MCF 10A (cell line): ENCODE measurements at regions not wholly inside any gene's neighbourhood (a gene's known extent, or its start where the extent isn't known, plus 50 kb on each side); places are given as distances from the start of the nearest gene placed in this dataset.

ENCODE experiments used
- BruUV-seq: library from RNA; stranded (reverse); fragments of 400-500 nt; replicated peaks from 2 replicates; lab custom pipeline; 2021; lab: Mats Ljungman, UMichigan
- CTCF ChIA-PET: fragments of 300-600 bp; sonication (Branson Sonifier 250); formaldehyde crosslinking; extraction: SDS; loops from one replicate; lab custom pipeline; 2021; ENCODE audit warnings: antibody characterized with exemption, inconsistent platforms; lab: Yijun Ruan, JAX
- POLR2A ChIA-PET: fragments of 300-600, 350-650 bp; sonication (Branson Sonifier 250); formaldehyde crosslinking; extraction: SDS; loops from one replicate; lab custom pipeline; 2020; ENCODE audit warnings: antibody characterized with exemption, inconsistent platforms; lab: Yijun Ruan, JAX
- DNase-seq: peaks from one replicate; pipeline ENCODE4 v3.0.0-alpha.2; 2018; ENCODE audit not compliant: unreplicated experiment
- H3K27ac Mint-ChIP-seq: one replicate; pipeline ENCODE4 v1.8.0; 2022; ENCODE audit warnings: mild to moderate bottlenecking, low read depth, mixed read lengths; ENCODE audit not compliant: unreplicated experiment
- H3K27me3 Mint-ChIP-seq: one replicate; pipeline ENCODE4 v1.8.0; 2022; ENCODE audit warnings: mixed read lengths; ENCODE audit not compliant: insufficient read depth, unreplicated experiment
- H3K36me3 Mint-ChIP-seq: one replicate; pipeline ENCODE4 v1.8.0; 2022; ENCODE audit warnings: mild to moderate bottlenecking, moderate library complexity, mixed read lengths; ENCODE audit not compliant: insufficient read depth, unreplicated experiment
- H3K4me1 Mint-ChIP-seq: one replicate; pipeline ENCODE4 v1.8.0; 2022; ENCODE audit warnings: mixed read lengths; ENCODE audit not compliant: insufficient read depth, unreplicated experiment
- H3K4me3 Mint-ChIP-seq: one replicate; pipeline ENCODE4 v1.8.0; 2022; ENCODE audit warnings: mild to moderate bottlenecking, moderate library complexity, mixed read lengths; ENCODE audit not compliant: unreplicated experiment
- H3K9me3 Mint-ChIP-seq: one replicate; pipeline ENCODE4 v1.8.0; 2022; ENCODE audit warnings: mixed read lengths; ENCODE audit not compliant: unreplicated experiment
- intact Hi-C: fragments of 100-400 bp; cut with micrococcal nuclease; formaldehyde crosslinking; loops from 2 replicates; pipeline ENCODE4 v1.14.1; 2022
- TF ChIP-seq, protein P1 (sequence below): fragments of 200-600 bp; IDR thresholded peaks from one replicate; pipeline ENCODE4 v1.8.0; 2022; ENCODE audit warnings: antibody characterized with exemption, mild to moderate bottlenecking; ENCODE audit not compliant: unreplicated experiment

DNA sequence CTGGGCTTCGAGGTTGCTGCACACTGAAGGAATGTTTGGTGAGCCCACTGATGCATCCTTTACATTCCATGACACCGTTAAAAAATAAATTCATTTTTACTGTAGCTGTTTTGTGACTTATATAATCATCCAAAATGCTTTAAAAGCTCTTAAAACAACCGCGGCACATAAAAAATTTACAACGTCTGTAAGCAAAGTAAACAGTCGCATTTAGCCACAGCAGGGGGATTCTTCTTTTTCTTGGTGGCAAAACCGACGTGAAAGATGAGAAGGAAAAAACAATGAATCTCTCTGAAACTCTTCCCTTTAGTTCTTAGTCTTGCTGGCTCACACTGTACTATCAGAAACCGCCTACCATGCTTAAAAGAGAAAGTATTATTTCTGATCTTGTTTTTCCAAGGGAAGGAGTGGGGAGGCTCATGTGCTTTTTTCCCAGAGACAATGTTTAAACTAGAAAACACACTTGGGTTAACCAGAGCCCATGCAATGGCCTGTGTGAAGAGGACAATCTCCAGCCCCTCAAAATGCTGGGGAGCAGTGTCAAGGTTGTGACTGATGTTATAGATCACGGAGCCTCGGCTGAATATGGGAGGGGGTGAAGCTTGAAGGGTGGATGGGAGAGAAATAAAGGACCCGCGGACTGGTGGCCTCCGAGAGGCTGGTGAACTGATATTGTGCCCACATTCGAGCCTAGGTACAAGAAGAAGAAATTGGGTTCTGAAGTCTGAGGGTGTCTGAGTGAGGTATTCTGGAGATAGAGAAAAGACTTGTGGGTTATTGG lies 91.1 kb downstream of the IRF8 start:
- Mint-ChIP-seq H3K36me3 (no peaks in the 10 kb centered on the region), H3K9me3 (no peaks in the 10 kb centered on the region), H3K27me3 (peaks cover 93% of the 10 kb centered on the region), H3K4me3 (no peak overlapping the region), H3K27ac (no peak overlapping the region), H3K4me1 (no peaks in the 10 kb centered on the region)
- CTCF ChIA-PET = interaction anchor here (0.6 to 7.4 kb wide), 2 partner anchors 170 to 1108 kb away, joined by 3 to 81 read pairs; no protein-coding TSS in a partner anchor
- no TSS peak for BruUV-seq
- intact Hi-C loops = no loop called here
- POLR2A ChIA-PET = interaction anchor here (0.7 kb wide), 1 partner anchor 24 kb away, joined by 3 read pairs; no protein-coding TSS in a partner anchor
- DNase-seq = no peak
- TF ChIP-seq, protein P1, sequence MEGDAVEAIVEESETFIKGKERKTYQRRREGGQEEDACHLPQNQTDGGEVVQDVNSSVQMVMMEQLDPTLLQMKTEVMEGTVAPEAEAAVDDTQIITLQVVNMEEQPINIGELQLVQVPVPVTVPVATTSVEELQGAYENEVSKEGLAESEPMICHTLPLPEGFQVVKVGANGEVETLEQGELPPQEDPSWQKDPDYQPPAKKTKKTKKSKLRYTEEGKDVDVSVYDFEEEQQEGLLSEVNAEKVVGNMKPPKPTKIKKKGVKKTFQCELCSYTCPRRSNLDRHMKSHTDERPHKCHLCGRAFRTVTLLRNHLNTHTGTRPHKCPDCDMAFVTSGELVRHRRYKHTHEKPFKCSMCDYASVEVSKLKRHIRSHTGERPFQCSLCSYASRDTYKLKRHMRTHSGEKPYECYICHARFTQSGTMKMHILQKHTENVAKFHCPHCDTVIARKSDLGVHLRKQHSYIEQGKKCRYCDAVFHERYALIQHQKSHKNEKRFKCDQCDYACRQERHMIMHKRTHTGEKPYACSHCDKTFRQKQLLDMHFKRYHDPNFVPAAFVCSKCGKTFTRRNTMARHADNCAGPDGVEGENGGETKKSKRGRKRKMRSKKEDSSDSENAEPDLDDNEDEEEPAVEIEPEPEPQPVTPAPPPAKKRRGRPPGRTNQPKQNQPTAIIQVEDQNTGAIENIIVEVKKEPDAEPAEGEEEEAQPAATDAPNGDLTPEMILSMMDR = no peak

DNA sequence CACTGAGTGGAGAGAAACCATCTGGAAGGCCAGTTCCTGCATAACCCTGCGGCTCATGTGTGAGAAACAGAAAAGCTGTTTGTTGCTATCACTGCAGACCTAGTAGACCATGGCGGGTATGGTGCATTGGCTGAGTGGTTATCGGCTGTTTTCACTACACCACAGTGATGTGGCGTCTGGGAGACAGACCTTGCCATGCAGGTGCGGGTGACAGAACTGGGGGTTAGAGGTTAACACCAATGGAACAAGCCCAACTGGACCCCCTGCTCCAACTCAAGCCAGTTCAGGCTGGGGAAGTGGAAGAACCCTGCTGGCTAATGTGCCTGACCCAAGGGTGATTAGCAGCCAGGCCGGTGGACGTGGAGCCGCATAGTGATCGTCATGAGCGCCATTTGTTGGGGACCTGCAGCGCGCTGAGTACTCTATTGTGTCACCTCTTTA lies 91.9 kb downstream of the IRF8 start:
- no peak for DNase-seq
- CTCF ChIA-PET = interaction anchor here (0.6 to 7.4 kb wide), 2 partner anchors 170 to 1109 kb away, joined by 3 to 81 read pairs; no protein-coding TSS in a partner anchor
- Mint-ChIP-seq H3K4me3 (no peak overlapping the region), H3K27ac (no peak overlapping the region), H3K36me3 (no peaks in the 10 kb centered on the region), H3K9me3 (no peaks in the 10 kb centered on the region), H3K4me1 (no peaks in the 10 kb centered on the region), H3K27me3 (peaks cover 93% of the 10 kb centered on the region)
- intact Hi-C loops = no loop called here
- TF ChIP-seq, protein P1 = no peak
- POLR2A ChIA-PET = no interaction called here
- BruUV-seq = no TSS peak

DNA sequence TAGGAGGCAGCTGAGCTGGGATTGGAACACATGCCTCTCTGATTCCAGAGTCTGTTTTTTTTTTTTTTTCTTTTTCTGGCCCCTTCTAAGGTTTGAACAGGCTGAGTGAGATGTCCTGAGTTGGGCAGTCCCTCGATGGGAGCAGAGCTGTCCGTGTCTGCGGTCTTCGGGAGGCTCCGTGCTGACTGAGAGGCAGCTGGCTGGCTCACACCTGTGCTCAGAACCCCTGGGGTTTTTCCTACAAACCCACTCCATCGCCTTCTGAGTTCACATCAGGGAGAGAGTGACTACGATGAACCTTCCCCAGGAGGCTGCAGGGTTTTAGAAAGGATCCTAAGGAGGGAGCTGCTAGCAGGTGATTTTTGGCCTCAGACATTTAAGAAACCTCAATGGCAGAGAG lies 92.5 kb downstream of the IRF8 start:
- Mint-ChIP-seq H3K36me3 (no peaks in the 10 kb centered on the region), H3K27ac (no peak overlapping the region), H3K4me3 (no peak overlapping the region), H3K27me3 (peaks cover 93% of the 10 kb centered on the region), H3K4me1 (no peaks in the 10 kb centered on the region), H3K9me3 (no peaks in the 10 kb centered on the region)
- POLR2A ChIA-PET = no interaction called here
- CTCF ChIA-PET = interaction anchor here (1.0 to 7.4 kb wide), 2 partner anchors 21 to 171 kb away, joined by 4 to 81 read pairs; no protein-coding TSS in a partner anchor
- no TSS peak for BruUV-seq
- DNase-seq = no peak
- TF ChIP-seq, protein P1 = no peak
- intact Hi-C loops = no loop called here

DNA sequence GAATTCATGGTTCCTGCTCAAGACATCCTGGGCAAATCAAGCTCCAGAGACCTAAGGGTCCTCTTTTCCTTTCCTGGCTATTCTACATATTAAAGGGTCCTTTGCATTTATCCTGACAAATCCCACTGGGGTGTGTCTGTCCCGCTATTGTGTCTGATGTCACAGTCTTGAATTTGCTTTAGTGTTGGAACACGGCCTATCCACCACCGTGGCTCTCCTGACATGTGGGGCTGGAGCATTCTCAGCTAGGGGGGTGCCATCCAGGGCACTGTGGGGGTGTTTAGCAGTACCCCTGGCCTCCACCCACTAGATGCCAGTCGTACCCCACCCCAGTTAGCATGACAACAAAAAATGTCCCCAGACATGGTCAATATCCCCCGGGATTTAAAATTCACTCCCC lies 92.9 kb downstream of the IRF8 start:
- Mint-ChIP-seq H3K27me3 (peaks cover 93% of the 10 kb centered on the region), H3K9me3 (no peaks in the 10 kb centered on the region), H3K4me1 (no peaks in the 10 kb centered on the region), H3K27ac (no peak overlapping the region), H3K36me3 (no peaks in the 10 kb centered on the region), H3K4me3 (no peak overlapping the region)
- no TSS peak for BruUV-seq
- CTCF ChIA-PET = interaction anchor here (1.0 to 7.4 kb wide), 2 partner anchors 21 to 171 kb away, joined by 4 to 81 read pairs; no protein-coding TSS in a partner anchor
- POLR2A ChIA-PET = interaction anchor here (0.5 kb wide), 1 partner anchor 126 kb away, joined by 3 read pairs; no protein-coding TSS in a partner anchor
- no peak for DNase-seq
- intact Hi-C loops = no loop called here
- TF ChIP-seq, protein P1 = no peak
